SK-N-SH (cell line): ENCODE measurements at regions not wholly inside any gene's neighbourhood (a gene's known extent, or its start where the extent isn't known, plus 50 kb on each side); places are given as distances from the start of the nearest gene placed in this dataset.

Experiments
- CTCF ChIA-PET: fragments of 300-600, 350-600 bp; formaldehyde crosslinking; extraction: SDS; loops from one replicate; lab custom pipeline; 2021; lab: Yijun Ruan, JAX
- POLR2A ChIA-PET: fragments of 350-600 bp; sonication (Branson Sonifier 250); formaldehyde crosslinking; extraction: SDS; loops from one replicate; lab custom pipeline; 2020; ENCODE audit warnings: antibody characterized with exemption, inconsistent platforms; lab: Yijun Ruan, JAX
- DNase-seq: peaks from one replicate; pipeline ENCODE4 v3.0.0; 2012
- H2AFZ ChIP-seq: fragments of 200-600 bp; sonication (generic); 2 replicates; pipeline ENCODE4 v1.8.1; 2016; ENCODE audit warnings: antibody characterized with exemption, mild to moderate bottlenecking, low read depth
- H3F3A ChIP-seq: fragments of 200-600 bp; sonication (generic); replicated peaks from 2 replicates; pipeline ENCODE3; 2016; ENCODE audit warnings: antibody characterized with exemption, mild to moderate bottlenecking; ENCODE audit not compliant: insufficient read depth
- H3K27ac ChIP-seq, 2 experiments: fragments of 200-500 bp in 1 of 2; fragments of 200-600 bp in 1 of 2; sonication (Bioruptor generic) in 1 of 2; sonication (generic), shearing (Covaris generic) in 1 of 2; 2 replicates each; pipeline versions ENCODE4 v1.5.1 to v1.6.1; 2014 to 2016; ENCODE audit warnings: low read depth in 2 of 2, inconsistent platforms in 1 of 2, low read length in 1 of 2, mild to moderate bottlenecking in 1 of 2, mixed read lengths in 1 of 2
- H3K27me3 ChIP-seq: fragments of 200-600 bp; sonication (generic), shearing (Covaris generic); 2 replicates; pipeline ENCODE4 v1.6.1; 2016; ENCODE audit warnings: mixed run types; ENCODE audit not compliant: insufficient read depth
- H3K36me3 ChIP-seq, 2 experiments: fragments of 200-500 bp in 1 of 2; fragments of 200-600 bp in 1 of 2; sonication (Bioruptor generic) in 1 of 2; sonication (generic) in 1 of 2; replicated peaks in 1 of 2; 2 replicates each; pipeline versions ENCODE3 to v1.5.1; 2014 to 2016; ENCODE audit warnings: low read length in 1 of 2, mild to moderate bottlenecking in 1 of 2; ENCODE audit not compliant: insufficient read depth in 2 of 2, control insufficient read depth in 1 of 2
- H3K4me1 ChIP-seq, 2 experiments: fragments of 200-500 bp in 1 of 2; fragments of 200-600 bp in 1 of 2; sonication (Bioruptor generic) in 1 of 2; sonication (generic), shearing (Covaris generic) in 1 of 2; 2 replicates each; pipeline versions ENCODE4 v1.5.1 to v1.6.1; 2014 to 2016; ENCODE audit warnings: low read depth in 1 of 2, low read length in 1 of 2, mixed run types in 1 of 2; ENCODE audit not compliant: insufficient read depth in 2 of 2, control insufficient read depth in 1 of 2
- H3K4me2 ChIP-seq: fragments of 200-600 bp; sonication (generic), shearing (Covaris generic); 2 replicates; pipeline ENCODE4 v1.6.1; 2017; ENCODE audit warnings: mixed run types
- H3K4me3 ChIP-seq, 2 experiments: fragments of 200-500 bp in 1 of 2; fragments of 200-600 bp in 1 of 2; sonication (Bioruptor generic) in 1 of 2; sonication (generic), shearing (Covaris generic) in 1 of 2; 2 replicates each; pipeline versions ENCODE4 v1.5.1 to v1.8.1; 2014 to 2016; ENCODE audit warnings: low read depth in 2 of 2, inconsistent platforms in 1 of 2, low read length in 1 of 2, mild to moderate bottlenecking in 1 of 2, mixed read lengths in 1 of 2, moderate library complexity in 1 of 2
- H3K79me2 ChIP-seq: fragments of 200-600 bp; sonication (generic); 2 replicates; pipeline ENCODE4 v1.8.1; 2017; ENCODE audit warnings: mild to moderate bottlenecking; ENCODE audit not compliant: insufficient read depth
- H3K9ac ChIP-seq: fragments of 200-600 bp; sonication (generic); 2 replicates; pipeline ENCODE4 v1.6.1; 2017; ENCODE audit warnings: mixed run types
- H3K9me2 ChIP-seq: fragments of 200-600 bp; sonication (generic); 2 replicates; pipeline ENCODE4 v1.6.1; 2017; ENCODE audit warnings: mixed run types
- H3K9me3 ChIP-seq: fragments of 200-600 bp; sonication (generic); 2 replicates; pipeline ENCODE4 v1.6.1; 2017; ENCODE audit warnings: mixed run types, mild to moderate bottlenecking, moderate library complexity
- H4K20me1 ChIP-seq: fragments of 200-600 bp; sonication (generic); 2 replicates; pipeline ENCODE4 v1.6.1; 2017; ENCODE audit warnings: mild to moderate bottlenecking, mixed run types; ENCODE audit not compliant: insufficient read depth
- ELF1 ChIP-seq: IDR thresholded peaks from 2 replicates; pipeline ENCODE4 v1.4.0; 2012
- EZH2phosphoT487 ChIP-seq: fragments of 200-600 bp; sonication (generic); IDR thresholded peaks from 2 replicates; pipeline ENCODE4 v1.6.1; 2017; ENCODE audit warnings: low read depth, mixed run types, mild to moderate bottlenecking, antibody characterized with exemption, moderate library complexity, borderline replicate concordance
- GABPA ChIP-seq: IDR thresholded peaks from 2 replicates; pipeline ENCODE4 v1.4.0; 2012; ENCODE audit warnings: low read depth, mild to moderate bottlenecking
- JUND ChIP-seq: IDR thresholded peaks from 2 replicates; pipeline ENCODE4 v1.4.0; 2012
- MEF2A ChIP-seq: IDR thresholded peaks from 2 replicates; pipeline ENCODE4 v1.4.0; 2012; ENCODE audit warnings: low read depth, borderline replicate concordance
- MXI1 ChIP-seq: IDR thresholded peaks from 2 replicates; pipeline ENCODE4 v1.6.1; 2012; ENCODE audit warnings: mild to moderate bottlenecking, low read depth, low read length, improper control_type of control experiment
- NFIC ChIP-seq: IDR thresholded peaks from 2 replicates; pipeline ENCODE4 v1.4.0; 2012; ENCODE audit warnings: borderline replicate concordance
- NRF1 ChIP-seq: IDR thresholded peaks from 2 replicates; pipeline ENCODE4 v1.6.1; 2012; ENCODE audit warnings: low read depth, mild to moderate bottlenecking, low read length
- RAD21 ChIP-seq: IDR thresholded peaks from 2 replicates; pipeline ENCODE4 v1.6.1; 2012; ENCODE audit warnings: mild to moderate bottlenecking, low read length
- RFX5 ChIP-seq: IDR thresholded peaks from 2 replicates; pipeline ENCODE4 v1.6.1; 2012; ENCODE audit warnings: mild to moderate bottlenecking, improper control_type of control experiment, low read length
- TAF1 ChIP-seq: IDR thresholded peaks from 2 replicates; pipeline ENCODE4 v1.6.1; 2012; ENCODE audit warnings: low read depth, mild to moderate bottlenecking, low read length, moderate library complexity, borderline replicate concordance
- TEAD4 ChIP-seq: IDR thresholded peaks from 2 replicates; pipeline ENCODE4 v1.4.0; 2012; ENCODE audit warnings: mild to moderate bottlenecking, borderline replicate concordance; ENCODE audit not compliant: insufficient read depth
- YY1 ChIP-seq: IDR thresholded peaks from 2 replicates; pipeline ENCODE4 v1.4.0; 2012; ENCODE audit warnings: low read depth, mild to moderate bottlenecking
- WGBS: methylation state at CpG from one replicate; pipeline ENCODE4 v1.1.6; 2017; ENCODE audit warnings: low lambda C conversion rate; 5-methylcytosine and 5-hydroxymethylcytosine counted together
- TF ChIP-seq, protein P1 (sequence below): IDR thresholded peaks from 2 replicates; pipeline ENCODE4 v1.4.0; 2012; ENCODE audit warnings: low read depth, borderline replicate concordance
- TF ChIP-seq, protein P2 (sequence below): fragments of 150-350 bp; IDR thresholded peaks from 2 replicates; pipeline ENCODE4 v1.6.1; 2016; ENCODE audit warnings: mild to moderate bottlenecking, low read depth, low read length
- TF ChIP-seq, protein P3 (sequence below): IDR thresholded peaks from 2 replicates; pipeline ENCODE4 v1.6.1; 2012; ENCODE audit warnings: mild to moderate bottlenecking, low read depth, low read length, moderate library complexity
- TF ChIP-seq, protein P4 (sequence below): fragments of 150-350 bp; IDR thresholded peaks from 2 replicates; pipeline ENCODE4 v1.6.1; 2017; ENCODE audit warnings: antibody characterized with exemption, low read length, low read depth, borderline replicate concordance
- TF ChIP-seq, protein P5 (sequence below): IDR thresholded peaks from 2 replicates; pipeline ENCODE4 v1.4.0; 2012; ENCODE audit warnings: low read depth, borderline replicate concordance

DNA sequence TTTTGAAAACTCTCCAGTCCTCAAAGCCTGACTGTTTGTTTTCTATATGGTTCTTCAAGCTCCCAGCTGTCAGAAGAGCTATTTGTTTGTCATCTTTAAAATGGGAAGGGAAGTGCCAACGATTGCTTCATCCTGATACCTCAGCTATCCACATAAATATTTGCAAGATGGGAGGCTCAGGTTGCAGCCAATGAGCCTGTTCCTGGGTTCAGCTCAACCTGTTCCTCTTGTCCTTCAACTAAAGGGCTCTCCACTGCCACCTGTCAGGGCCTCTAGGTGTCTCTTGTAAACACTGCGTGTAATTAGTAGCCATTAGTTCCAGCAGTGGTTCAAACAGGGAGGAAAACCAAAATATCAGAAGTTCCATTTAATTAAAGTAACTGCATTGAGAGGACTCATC lies 445.1 kb downstream of the AJAP1 start:
- no peak for DNase-seq
- Histone ChIP-seq H3F3A (no peaks in the 10 kb centered on the region), H2AFZ (no peak overlapping the region), H3K79me2 (no peaks in the 10 kb centered on the region), H3K9me3 (no peaks in the 10 kb centered on the region; the same call in 1 of the 2 replicates), H3K9me2 (no peaks in the 10 kb centered on the region), H3K27ac (no peak overlapping the region; a peak in 1 of 4 replicates), H3K9ac (no peak overlapping the region), H3K27me3 (no peaks in the 10 kb centered on the region), H3K4me3 (no peak overlapping the region), H4K20me1 (no peaks in the 10 kb centered on the region), H3K4me1 (peaks cover 0 to 2% of the 10 kb centered on the region in 2 experiments; a peak in 1 of 4 replicates), H3K36me3 (no peaks in the 10 kb centered on the region), H3K4me2 (no peak overlapping the region)
- TF ChIP-seq, protein P1, sequence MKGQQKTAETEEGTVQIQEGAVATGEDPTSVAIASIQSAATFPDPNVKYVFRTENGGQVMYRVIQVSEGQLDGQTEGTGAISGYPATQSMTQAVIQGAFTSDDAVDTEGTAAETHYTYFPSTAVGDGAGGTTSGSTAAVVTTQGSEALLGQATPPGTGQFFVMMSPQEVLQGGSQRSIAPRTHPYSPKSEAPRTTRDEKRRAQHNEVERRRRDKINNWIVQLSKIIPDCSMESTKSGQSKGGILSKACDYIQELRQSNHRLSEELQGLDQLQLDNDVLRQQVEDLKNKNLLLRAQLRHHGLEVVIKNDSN, result no peak
- TF ChIP-seq NFIC (no peak), NRF1 (no peak), RAD21 (no peak), MEF2A (no peak), JUND (no peak), ELF1 (no peak), YY1 (no peak), TEAD4 (no peak), MXI1 (no peak)
- TF ChIP-seq, protein P2, sequence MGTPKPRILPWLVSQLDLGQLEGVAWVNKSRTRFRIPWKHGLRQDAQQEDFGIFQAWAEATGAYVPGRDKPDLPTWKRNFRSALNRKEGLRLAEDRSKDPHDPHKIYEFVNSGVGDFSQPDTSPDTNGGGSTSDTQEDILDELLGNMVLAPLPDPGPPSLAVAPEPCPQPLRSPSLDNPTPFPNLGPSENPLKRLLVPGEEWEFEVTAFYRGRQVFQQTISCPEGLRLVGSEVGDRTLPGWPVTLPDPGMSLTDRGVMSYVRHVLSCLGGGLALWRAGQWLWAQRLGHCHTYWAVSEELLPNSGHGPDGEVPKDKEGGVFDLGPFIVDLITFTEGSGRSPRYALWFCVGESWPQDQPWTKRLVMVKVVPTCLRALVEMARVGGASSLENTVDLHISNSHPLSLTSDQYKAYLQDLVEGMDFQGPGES, result no peak
- TF ChIP-seq, protein P3, sequence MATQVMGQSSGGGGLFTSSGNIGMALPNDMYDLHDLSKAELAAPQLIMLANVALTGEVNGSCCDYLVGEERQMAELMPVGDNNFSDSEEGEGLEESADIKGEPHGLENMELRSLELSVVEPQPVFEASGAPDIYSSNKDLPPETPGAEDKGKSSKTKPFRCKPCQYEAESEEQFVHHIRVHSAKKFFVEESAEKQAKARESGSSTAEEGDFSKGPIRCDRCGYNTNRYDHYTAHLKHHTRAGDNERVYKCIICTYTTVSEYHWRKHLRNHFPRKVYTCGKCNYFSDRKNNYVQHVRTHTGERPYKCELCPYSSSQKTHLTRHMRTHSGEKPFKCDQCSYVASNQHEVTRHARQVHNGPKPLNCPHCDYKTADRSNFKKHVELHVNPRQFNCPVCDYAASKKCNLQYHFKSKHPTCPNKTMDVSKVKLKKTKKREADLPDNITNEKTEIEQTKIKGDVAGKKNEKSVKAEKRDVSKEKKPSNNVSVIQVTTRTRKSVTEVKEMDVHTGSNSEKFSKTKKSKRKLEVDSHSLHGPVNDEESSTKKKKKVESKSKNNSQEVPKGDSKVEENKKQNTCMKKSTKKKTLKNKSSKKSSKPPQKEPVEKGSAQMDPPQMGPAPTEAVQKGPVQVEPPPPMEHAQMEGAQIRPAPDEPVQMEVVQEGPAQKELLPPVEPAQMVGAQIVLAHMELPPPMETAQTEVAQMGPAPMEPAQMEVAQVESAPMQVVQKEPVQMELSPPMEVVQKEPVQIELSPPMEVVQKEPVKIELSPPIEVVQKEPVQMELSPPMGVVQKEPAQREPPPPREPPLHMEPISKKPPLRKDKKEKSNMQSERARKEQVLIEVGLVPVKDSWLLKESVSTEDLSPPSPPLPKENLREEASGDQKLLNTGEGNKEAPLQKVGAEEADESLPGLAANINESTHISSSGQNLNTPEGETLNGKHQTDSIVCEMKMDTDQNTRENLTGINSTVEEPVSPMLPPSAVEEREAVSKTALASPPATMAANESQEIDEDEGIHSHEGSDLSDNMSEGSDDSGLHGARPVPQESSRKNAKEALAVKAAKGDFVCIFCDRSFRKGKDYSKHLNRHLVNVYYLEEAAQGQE, result no peak
- ChIA-PET CTCF (interaction anchor here (0.6 to 0.9 kb wide), 3 partner anchors 27 to 286 kb away, joined by 3 read pairs; no protein-coding TSS in a partner anchor), POLR2A (no interaction called here)
- WGBS, result 11% methylated on average over 2 of the region's 2 CpGs

DNA sequence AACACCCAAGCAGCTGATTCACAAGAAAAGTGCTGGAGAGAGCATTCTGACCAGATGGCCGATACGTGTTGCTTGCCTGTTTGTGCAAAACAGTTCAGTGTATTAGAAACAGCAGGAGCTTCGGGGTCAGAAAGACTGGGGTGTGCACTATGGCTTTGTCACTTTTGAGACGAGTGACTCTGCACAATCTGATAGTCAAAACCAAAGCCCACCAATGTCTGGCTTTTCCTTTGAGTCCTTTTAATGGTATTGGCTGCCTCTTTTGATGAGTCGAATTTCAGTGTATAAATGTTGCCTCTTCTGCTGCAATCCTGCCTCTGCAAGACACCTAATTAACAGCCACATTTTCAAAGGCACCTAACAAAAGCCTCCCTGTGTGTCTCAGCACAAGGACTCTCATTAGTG lies 444.6 kb downstream of the AJAP1 start:
- H3K4me2 ChIP-seq, result no peak overlapping the region
- H4K20me1 ChIP-seq, result no peaks in the 10 kb centered on the region
- H3K9me3 ChIP-seq, result no peaks in the 10 kb centered on the region; the same call in 1 of the 2 replicates
- H3K9ac ChIP-seq, result no peak overlapping the region
- no peaks in the 10 kb centered on the region for H3K27me3 ChIP-seq
- H2AFZ ChIP-seq, result no peak overlapping the region
- ChIA-PET CTCF (interaction anchor here (0.9 kb wide), 2 partner anchors 27 to 442 kb away, joined by 3 to 5 read pairs; no protein-coding TSS in a partner anchor), POLR2A (no interaction called here)
- H3F3A ChIP-seq, result no peaks in the 10 kb centered on the region
- no peaks in the 10 kb centered on the region for H3K9me2 ChIP-seq
- H3K4me1 ChIP-seq, result peaks cover 0 to 2% of the 10 kb centered on the region in 2 experiments; a peak in 1 of 4 replicates
- no peaks in the 10 kb centered on the region for H3K36me3 ChIP-seq
- no peak overlapping the region for H3K4me3 ChIP-seq
- no peaks in the 10 kb centered on the region for H3K79me2 ChIP-seq
- DNase-seq, result no peak
- 27% methylated on average over 5 of the region's 5 CpGs for WGBS
- no peak overlapping the region for H3K27ac ChIP-seq
- TF ChIP-seq RAD21 (no peak), TEAD4 (no peak), TAF1 (no peak), RFX5 (no peak), EZH2phosphoT487 (no peak), GABPA (no peak)
- TF ChIP-seq, protein P4, sequence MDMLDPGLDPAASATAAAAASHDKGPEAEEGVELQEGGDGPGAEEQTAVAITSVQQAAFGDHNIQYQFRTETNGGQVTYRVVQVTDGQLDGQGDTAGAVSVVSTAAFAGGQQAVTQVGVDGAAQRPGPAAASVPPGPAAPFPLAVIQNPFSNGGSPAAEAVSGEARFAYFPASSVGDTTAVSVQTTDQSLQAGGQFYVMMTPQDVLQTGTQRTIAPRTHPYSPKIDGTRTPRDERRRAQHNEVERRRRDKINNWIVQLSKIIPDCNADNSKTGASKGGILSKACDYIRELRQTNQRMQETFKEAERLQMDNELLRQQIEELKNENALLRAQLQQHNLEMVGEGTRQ, result no peak
- TF ChIP-seq, protein P5, sequence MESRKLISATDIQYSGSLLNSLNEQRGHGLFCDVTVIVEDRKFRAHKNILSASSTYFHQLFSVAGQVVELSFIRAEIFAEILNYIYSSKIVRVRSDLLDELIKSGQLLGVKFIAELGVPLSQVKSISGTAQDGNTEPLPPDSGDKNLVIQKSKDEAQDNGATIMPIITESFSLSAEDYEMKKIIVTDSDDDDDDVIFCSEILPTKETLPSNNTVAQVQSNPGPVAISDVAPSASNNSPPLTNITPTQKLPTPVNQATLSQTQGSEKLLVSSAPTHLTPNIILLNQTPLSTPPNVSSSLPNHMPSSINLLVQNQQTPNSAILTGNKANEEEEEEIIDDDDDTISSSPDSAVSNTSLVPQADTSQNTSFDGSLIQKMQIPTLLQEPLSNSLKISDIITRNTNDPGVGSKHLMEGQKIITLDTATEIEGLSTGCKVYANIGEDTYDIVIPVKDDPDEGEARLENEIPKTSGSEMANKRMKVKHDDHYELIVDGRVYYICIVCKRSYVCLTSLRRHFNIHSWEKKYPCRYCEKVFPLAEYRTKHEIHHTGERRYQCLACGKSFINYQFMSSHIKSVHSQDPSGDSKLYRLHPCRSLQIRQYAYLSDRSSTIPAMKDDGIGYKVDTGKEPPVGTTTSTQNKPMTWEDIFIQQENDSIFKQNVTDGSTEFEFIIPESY, result no peak
